WTC11 (cell line): ENCODE measurements at regions not wholly inside any gene's neighbourhood (a gene's known extent, or its start where the extent isn't known, plus 50 kb on each side); places are given as distances from the start of the nearest gene placed in this dataset.

Source experiments
- ATAC-seq: fragments of 200-7000 bp; cut with Tn5 transposase; 2 replicates; pipeline ENCODE4 v1.10.0; 2021; ENCODE audit warnings: mild to moderate bottlenecking, moderate library complexity
- CTCF ChIA-PET: fragments of 300-600 bp; sonication (Branson Sonifier 250); formaldehyde crosslinking; loops from one replicate; lab custom pipeline; 2021; ENCODE audit warnings: antibody characterized with exemption; lab: Charles Lee
- POLR2A ChIA-PET: fragments of 350-600 bp; sonication (Branson Sonifier 250); formaldehyde crosslinking; loops from one replicate; lab custom pipeline; 2021; ENCODE audit warnings: antibody characterized with exemption; lab: Charles Lee
- DNase-seq: peaks from one replicate; pipeline ENCODE4 v3.0.0; 2021; ENCODE audit warnings: low spot score
- H3K27ac Mint-ChIP-seq: 2 replicates; pipeline ENCODE4 v1.8.0; 2021; ENCODE audit warnings: mixed read lengths
- H3K27me3 Mint-ChIP-seq: 2 replicates; pipeline ENCODE4 v1.8.0; 2021; ENCODE audit warnings: low read depth, mild to moderate bottlenecking, moderate library complexity, mixed read lengths
- H3K36me3 Mint-ChIP-seq: 2 replicates; pipeline ENCODE4 v1.8.0; 2021; ENCODE audit warnings: mixed read lengths
- H3K4me1 Mint-ChIP-seq: 2 replicates; pipeline ENCODE4 v1.8.0; 2022; ENCODE audit warnings: mixed read lengths
- H3K4me3 Mint-ChIP-seq: 2 replicates; pipeline ENCODE4 v1.8.0; 2021; ENCODE audit warnings: mild to moderate bottlenecking, moderate library complexity, mixed read lengths
- H3K9me3 Mint-ChIP-seq: 2 replicates; pipeline ENCODE4 v1.8.0; 2021; ENCODE audit warnings: mixed read lengths
- CBFB ChIP-seq: sonication (generic); formaldehyde crosslinking; IDR thresholded peaks from 2 replicates; pipeline ENCODE4 v1.8.1; 2022; ENCODE audit warnings: mild to moderate bottlenecking, low read depth, missing genetic modification reagents
- CTCF ChIP-seq: fragments of 200-600 bp; IDR thresholded peaks from 2 replicates; pipeline ENCODE4 v1.8.0; 2022; ENCODE audit warnings: antibody characterized with exemption
- ERG ChIP-seq: fragments of 250-450 bp; sonication (Bioruptor Pico); IDR thresholded peaks from 2 replicates; pipeline ENCODE4 v1.8.0; 2021; ENCODE audit warnings: mild to moderate bottlenecking
- HMGA2 ChIP-seq: fragments of 250-450 bp; sonication (Bioruptor Pico); IDR thresholded peaks from 2 replicates; pipeline ENCODE4 v1.4.0; 2021; ENCODE audit warnings: mild to moderate bottlenecking, moderate library complexity
- KAT7 ChIP-seq: sonication (generic); formaldehyde crosslinking; IDR thresholded peaks from 2 replicates; pipeline ENCODE4 v1.8.1; 2023; ENCODE audit warnings: missing genetic modification reagents, mild to moderate bottlenecking, borderline replicate concordance
- MAX ChIP-seq: sonication (generic); formaldehyde crosslinking; IDR thresholded peaks from 2 replicates; pipeline ENCODE4 v1.8.0; 2022; ENCODE audit warnings: mild to moderate bottlenecking, missing genetic modification reagents
- NFE2L1 ChIP-seq: sonication (generic); formaldehyde crosslinking; IDR thresholded peaks from 2 replicates; pipeline ENCODE4 v1.8.1; 2023; ENCODE audit warnings: missing genetic modification reagents
- NFYB ChIP-seq: sonication (generic); formaldehyde crosslinking; conservative IDR thresholded peaks from 2 replicates; pipeline ENCODE4 v1.8.0; 2022; ENCODE audit warnings: low read depth, missing genetic modification reagents
- SOX15 ChIP-seq: fragments of 250-450 bp; sonication (Bioruptor Pico); IDR thresholded peaks from 2 replicates; pipeline ENCODE4 v1.9.0; 2021; ENCODE audit warnings: mild to moderate bottlenecking
- TEAD1 ChIP-seq: sonication (generic); formaldehyde crosslinking; IDR thresholded peaks from 2 replicates; pipeline ENCODE4 v1.8.0; 2022; ENCODE audit warnings: mild to moderate bottlenecking, missing genetic modification reagents
- USF2 ChIP-seq: sonication (generic); formaldehyde crosslinking; IDR thresholded peaks from 2 replicates; pipeline ENCODE4 v1.8.1; 2023; ENCODE audit warnings: mild to moderate bottlenecking, missing genetic modification reagents, moderate library complexity
- ZMAT4 ChIP-seq: fragments of 250-450 bp; sonication (Bioruptor Pico); IDR thresholded peaks from 2 replicates; pipeline ENCODE4 v1.9.0; 2021; ENCODE audit warnings: mild to moderate bottlenecking
- ZNF425 ChIP-seq: fragments of 250-450 bp; sonication (Bioruptor Pico); conservative IDR thresholded peaks from 2 replicates; pipeline ENCODE4 v1.9.0; 2021; ENCODE audit warnings: mild to moderate bottlenecking
- ZNF512 ChIP-seq: sonication (generic); formaldehyde crosslinking; IDR thresholded peaks from 2 replicates; pipeline ENCODE4 v1.8.1; 2022; ENCODE audit warnings: missing genetic modification reagents, borderline replicate concordance
- ZNF532 ChIP-seq: fragments of 250-450 bp; sonication (Bioruptor Pico); IDR thresholded peaks from 2 replicates; pipeline ENCODE4 v1.9.0; 2021; ENCODE audit warnings: mild to moderate bottlenecking, borderline replicate concordance

GRCh38 chr14:45531022-45531421 lies 278.0 kb upstream of the MIS18BP1 start:
- ATAC-seq (no peak), DNase-seq (no peak)
- H3K4me1 Mint-ChIP-seq, result 0 out of 2 replicates have a peak, but pooled peaks cover 3% of the 10 kb centered on the region
- H3K4me3 Mint-ChIP-seq, result no peak overlapping the region
- ChIA-PET CTCF (no interaction called here), POLR2A (no interaction called here)
- H3K9me3 Mint-ChIP-seq, result peaks cover 26% of the 10 kb centered on the region
- no peak for TF ChIP-seq ZNF512 (CRISPR knock-in tag)
- TF ChIP-seq MAX (CRISPR knock-in tag), result no peak
- TF ChIP-seq CBFB (CRISPR knock-in tag), result no peak
- no peak for TF ChIP-seq ZNF425
- no peak for TF ChIP-seq SOX15 (CRISPR knock-in tag)
- no peak for TF ChIP-seq ZNF532
- no peak for TF ChIP-seq CTCF
- TF ChIP-seq ZMAT4 (CRISPR knock-in tag), result no peak
- no peak for TF ChIP-seq ERG (CRISPR knock-in tag)
- H3K27me3 Mint-ChIP-seq, result peaks cover 7% of the 10 kb centered on the region
- H3K36me3 Mint-ChIP-seq, result peaks cover 4% of the 10 kb centered on the region
- no peak overlapping the region for H3K27ac Mint-ChIP-seq

GRCh38 chr14:45526715-45527549 lies 273.9 kb upstream of the MIS18BP1 start:
- DNase-seq, result peak; percentile 51
- CTCF ChIA-PET, result interaction anchor here (0.6 to 1.6 kb wide), 15 partner anchors 9 to 614 kb away, joined by 3 to 10 read pairs (median 3); no protein-coding TSS in a partner anchor
- no peak for TF ChIP-seq USF2 (CRISPR knock-in tag)
- 0 out of 2 replicates have a peak, but pooled peaks have one; percentile 21 for TF ChIP-seq TEAD1
- TF ChIP-seq HMGA2, result no peak
- peak; percentile 35; the same call in 1 of the 2 replicates for TF ChIP-seq CTCF
- no peak for TF ChIP-seq KAT7
- TF ChIP-seq NFE2L1, result no peak
- no peak for TF ChIP-seq NFYB (CRISPR knock-in tag)
- no peak for TF ChIP-seq ERG (CRISPR knock-in tag)

More at GRCh38 chr14:45526715-45527549, 273.9 kb upstream of the MIS18BP1 start:
- Mint-ChIP-seq H3K27ac (no peak overlapping the region), H3K4me1 (0 out of 2 replicates have a peak, but pooled peaks cover 3% of the 10 kb centered on the region), H3K4me3 (no peak overlapping the region), H3K27me3 (peaks cover 4% of the 10 kb centered on the region), H3K9me3 (peaks cover 22% of the 10 kb centered on the region), H3K36me3 (no peaks in the 10 kb centered on the region)
- POLR2A ChIA-PET, result no interaction called here
- ATAC-seq, result peak; percentile 98
